ENCODE measurements at regions not wholly inside any gene's neighbourhood (a gene's known extent, or its start where the extent isn't known, plus 50 kb on each side); places are given as distances from the start of the nearest gene placed in this dataset.

DNA sequence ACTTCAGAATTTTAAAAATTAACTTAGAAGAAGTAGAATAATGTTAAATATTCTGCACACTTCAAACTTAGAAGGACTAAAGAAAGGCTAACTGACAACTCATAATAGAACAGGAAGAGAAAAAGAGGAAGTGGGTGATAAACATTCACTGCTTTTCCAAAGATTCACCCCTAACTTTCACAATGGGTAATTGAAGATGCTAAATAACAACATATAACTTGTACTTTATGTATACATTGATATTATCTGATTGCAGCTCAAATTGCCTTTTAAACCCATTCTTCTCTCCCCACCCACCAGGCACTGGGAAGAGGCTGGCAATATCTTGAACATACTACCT, 376.6 kb downstream of the EFNA5 start:
- TF ChIP-seq EZH2phosphoT487 (IDR thresholded peaks at IDR 0.05; ENCODE audit: borderline replicate concordance, low read depth, low read length): no peak
- TF ChIP-seq CTCF (conservative IDR thresholded peaks at IDR 0.05; ENCODE audit: low read length): no peak
